ENCODE measurements at regions not wholly inside any gene's neighbourhood (a gene's known extent, or its start where the extent isn't known, plus 50 kb on each side); places are given as distances from the start of the nearest gene placed in this dataset.
A peak's percentile ranks its signal among the peaks of the same experiment; 100 is the strongest.

GRCh38 chr18:34956663-34957062 lies 84.5 kb upstream of the MAPRE2 start:
- H3K4me1 ChIP-seq, result peaks cover 13% of the 10 kb centered on the region; the same call in 2 of the 3 replicates
- ATAC-seq (no peak), DNase-seq (ENCODE audit: low read depth in 1 of 2, low spot score in 1 of 2) (no peak), FAIRE-seq (no peak)
- TF ChIP-seq GATA3 (IDR thresholded peaks at IDR 0.05; ENCODE audit: borderline replicate concordance) (no peak), FOSL2 (IDR thresholded peaks at IDR 0.05) (no peak), FOSL2 (CRISPR knock-in tag; IDR thresholded peaks at IDR 0.05) (0 out of 2 replicates have a peak, but pooled peaks have one; percentile 21)
- H3K4me3 ChIP-seq, result no peak overlapping the region
- POLR2A ChIA-PET, result no interaction called here
- no peak overlapping the region; a peak in 1 of 6 replicates for H3K27ac ChIP-seq
- CTCF ChIA-PET, result no interaction called here
- peak overlapping the region; percentile 26 for H3K4me2 ChIP-seq
- no peaks in the 10 kb centered on the region for H3K9me3 ChIP-seq

- ATAC-seq (peak in 1 of 2 experiments; percentile 35; a peak in 1 of 6 replicates), FAIRE-seq (no peak), DNase-seq (ENCODE audit: low read depth in 1 of 2, low spot score in 1 of 2) (no peak)
- ChIA-PET CTCF (no interaction called here), POLR2A (no interaction called here)
- H3K27ac ChIP-seq, result peak overlapping the region in 1 of 2 experiments; percentile 12; a peak in 1 of 6 replicates
- 96% methylated on average over 3 of the region's 3 CpGs for WGBS (ENCODE audit: missing lambda C conversion rate)
- TF ChIP-seq BCL3 (IDR thresholded peaks at IDR 0.05) (no peak), MYC (IDR thresholded peaks at IDR 0.05; ENCODE audit: borderline replicate concordance, low read length) (no peak), POLR2A (IDR thresholded peaks at IDR 0.05; ENCODE audit: low read length) (no peak), GATA3 (IDR thresholded peaks at IDR 0.05; ENCODE audit: borderline replicate concordance) (0 out of 2 replicates have a peak, but pooled peaks have one; percentile 32)
- H3K4me2 ChIP-seq, result peak overlapping the region; percentile 26
- no peak overlapping the region for H3K4me3 ChIP-seq
- H3K9me3 ChIP-seq, result no peaks in the 10 kb centered on the region
- peaks cover 13% of the 10 kb centered on the region; the same call in 2 of the 3 replicates for H3K4me1 ChIP-seq
These were observed 83.9 kb upstream of the MAPRE2 start for GRCh38 chr18:34957119-34957863.

GRCh38 chr18:34957864-34958259 lies 83.4 kb upstream of the MAPRE2 start:
- CTCF ChIA-PET, result no interaction called here

More at GRCh38 chr18:34957864-34958259, 83.4 kb upstream of the MAPRE2 start:
- TF ChIP-seq NPAS2 (CRISPR knock-in tag; IDR thresholded peaks at IDR 0.05; ENCODE audit: borderline replicate concordance) (no peak), BHLHE40 (IDR thresholded peaks at IDR 0.05; ENCODE audit: low read depth, low read length) (no peak), ESRRA (IDR thresholded peaks at IDR 0.05; ENCODE audit: borderline replicate concordance, low read length) (no peak), TFCP2L1 (CRISPR knock-in tag; IDR thresholded peaks at IDR 0.05) (no peak), HOXB13 (CRISPR knock-in tag; IDR thresholded peaks at IDR 0.05; ENCODE audit: low read depth) (no peak), HOXA7 (CRISPR knock-in tag; IDR thresholded peaks at IDR 0.05) (no peak), CBX2 (IDR thresholded peaks at IDR 0.05; ENCODE audit: borderline replicate concordance, low read depth) (no peak), NR3C1 (IDR thresholded peaks at IDR 0.05) (no peak), POLR2AphosphoS2 (conservative IDR thresholded peaks at IDR 0.05; ENCODE audit: low read length) (no peak), KDM5A (IDR thresholded peaks at IDR 0.05) (no peak), MAZ (IDR thresholded peaks at IDR 0.05; ENCODE audit: borderline replicate concordance, low read depth, low read length) (no peak), RAD21 (conservative IDR thresholded peaks at IDR 0.05 in 1 of 2, IDR thresholded peaks at IDR 0.05 in 1 of 2) (no peak), RNF2 (IDR thresholded peaks at IDR 0.05; ENCODE audit: borderline replicate concordance, low read depth) (no peak), BCL3 (IDR thresholded peaks at IDR 0.05) (no peak), SMC3 (IDR thresholded peaks at IDR 0.05) (no peak), ATOH8 (CRISPR knock-in tag; IDR thresholded peaks at IDR 0.05; ENCODE audit: low read depth) (no peak)
- POLR2A ChIA-PET, result no interaction called here
- H3K4me3 ChIP-seq, result no peak overlapping the region
- DNase-seq (ENCODE audit: low read depth in 1 of 2, low spot score in 1 of 2) (no peak), ATAC-seq (no peak), FAIRE-seq (no peak)
- no peak overlapping the region for H3K4me2 ChIP-seq
- no peak overlapping the region for H3K27ac ChIP-seq
- 84% methylated on average over 2 of the region's 2 CpGs for WGBS (ENCODE audit: missing lambda C conversion rate)
- no peaks in the 10 kb centered on the region for H3K9me3 ChIP-seq
- peaks cover 13% of the 10 kb centered on the region; the same call in 2 of the 3 replicates for H3K4me1 ChIP-seq

All from A549 (cell line).